D341Med (cell line): ENCODE measurements at regions not wholly inside any gene's neighbourhood (a gene's known extent, or its start where the extent isn't known, plus 50 kb on each side); places are given as distances from the start of the nearest gene placed in this dataset.
"Not testable (repeated sequence)": the region's sequence is repeated elsewhere in the genome, so short reads cannot be mapped to it uniquely, and the experiment has no call there.

ENCODE experiments used
- DNase-seq: peaks from one replicate; pipeline ENCODE4 v3.0.0; 2012; ENCODE audit warnings: low spot score

DNA sequence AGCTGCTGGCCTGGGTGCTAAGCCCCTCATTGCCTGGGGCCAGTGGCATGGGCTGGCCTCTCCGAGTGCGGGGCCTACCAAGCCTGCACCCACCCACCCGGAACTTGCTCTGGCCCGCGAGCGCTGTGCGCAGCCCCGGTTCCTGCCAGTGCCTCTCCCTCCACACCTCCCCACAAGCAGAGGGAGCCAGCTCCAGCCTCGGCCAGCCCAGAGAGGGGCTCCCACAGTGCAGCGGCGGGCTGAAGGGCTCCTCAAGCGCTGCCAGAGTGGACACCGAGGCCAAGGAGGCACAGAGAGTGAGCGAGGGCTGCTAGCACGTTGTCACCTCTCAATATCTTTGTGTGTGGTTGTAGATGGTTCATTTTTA lies 74.8 kb upstream of the ATP1A1 start:
- not testable (repeated sequence) for DNase-seq

DNA sequence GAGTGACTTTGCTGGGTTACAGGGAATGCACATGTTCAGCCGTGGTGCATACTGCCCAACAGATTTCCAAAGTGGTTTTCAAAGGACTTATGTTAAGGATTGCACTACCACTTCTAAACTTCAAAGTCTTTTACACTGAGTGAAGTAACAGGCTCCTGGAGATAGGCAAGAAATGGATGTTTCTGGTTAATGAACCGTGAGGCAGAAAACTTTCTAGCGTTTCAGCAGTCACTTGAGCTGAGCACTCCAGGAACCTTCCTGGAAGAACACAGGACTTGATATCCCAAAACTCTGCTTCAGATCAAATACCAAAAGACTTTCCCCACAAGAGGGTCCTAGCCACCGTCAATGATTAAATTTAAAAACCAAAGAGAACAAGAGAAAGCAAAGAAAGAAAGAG lies 74.3 kb upstream of the ATP1A1 start:
- no peak for DNase-seq

DNA sequence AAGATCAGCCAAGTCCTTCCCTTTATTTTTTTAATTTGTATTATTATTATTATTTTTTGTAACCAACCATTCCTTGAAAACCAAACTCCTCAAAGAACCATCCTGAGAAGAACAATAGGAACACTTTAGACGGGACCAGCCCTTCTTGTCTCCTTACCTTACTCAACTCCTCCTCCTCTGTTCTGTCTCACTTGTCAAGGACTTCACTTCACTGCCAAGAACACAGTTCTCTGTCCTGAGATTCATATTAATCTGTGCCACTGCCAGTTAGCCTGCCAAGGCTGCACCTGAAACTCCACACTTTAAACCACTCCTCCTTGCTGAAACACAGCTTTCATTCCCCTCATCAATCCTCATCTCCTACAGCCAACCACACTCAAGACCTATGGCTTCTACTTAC lies 73.8 kb upstream of the ATP1A1 start:
- DNase-seq = no peak

DNA sequence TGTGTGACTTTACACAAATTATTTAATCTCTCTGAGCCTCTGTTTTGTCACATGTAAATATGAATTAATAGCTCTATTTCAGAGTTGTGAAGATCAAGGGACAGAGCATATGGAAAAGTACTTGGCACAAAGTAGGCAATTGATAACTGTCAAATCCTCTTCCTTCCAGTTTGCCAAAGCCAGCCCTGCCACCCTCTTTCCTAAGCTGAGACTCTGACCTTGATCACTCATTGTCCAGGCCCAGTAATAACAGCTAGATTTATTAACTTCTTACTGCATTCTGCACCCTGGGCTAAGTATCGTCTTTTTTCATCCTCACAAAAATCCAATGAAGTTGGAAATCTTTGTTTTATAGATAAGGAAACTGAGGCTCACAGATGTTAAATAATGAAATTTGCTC lies 70.8 kb upstream of the ATP1A1 start:
- no peak for DNase-seq

DNA sequence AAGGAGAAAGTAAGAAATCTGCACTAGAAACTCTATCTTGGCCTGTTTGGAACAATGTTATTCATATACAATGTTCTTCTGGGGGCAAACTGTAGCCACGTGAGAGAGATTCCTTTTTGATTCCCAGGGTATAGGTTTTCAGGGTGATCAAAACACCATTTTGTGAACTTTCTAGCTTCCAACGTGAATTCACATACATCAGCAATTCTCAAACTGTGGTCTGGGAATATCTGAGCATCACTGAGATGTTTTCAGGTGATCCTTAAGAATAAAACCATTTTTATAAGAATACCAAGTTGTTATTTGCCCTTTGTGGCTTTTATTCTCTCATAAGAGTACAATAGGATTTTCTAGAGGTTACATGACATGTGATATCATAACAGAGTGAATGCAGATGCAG lies 66.9 kb upstream of the ATP1A1 start:
- no peak for DNase-seq

DNA sequence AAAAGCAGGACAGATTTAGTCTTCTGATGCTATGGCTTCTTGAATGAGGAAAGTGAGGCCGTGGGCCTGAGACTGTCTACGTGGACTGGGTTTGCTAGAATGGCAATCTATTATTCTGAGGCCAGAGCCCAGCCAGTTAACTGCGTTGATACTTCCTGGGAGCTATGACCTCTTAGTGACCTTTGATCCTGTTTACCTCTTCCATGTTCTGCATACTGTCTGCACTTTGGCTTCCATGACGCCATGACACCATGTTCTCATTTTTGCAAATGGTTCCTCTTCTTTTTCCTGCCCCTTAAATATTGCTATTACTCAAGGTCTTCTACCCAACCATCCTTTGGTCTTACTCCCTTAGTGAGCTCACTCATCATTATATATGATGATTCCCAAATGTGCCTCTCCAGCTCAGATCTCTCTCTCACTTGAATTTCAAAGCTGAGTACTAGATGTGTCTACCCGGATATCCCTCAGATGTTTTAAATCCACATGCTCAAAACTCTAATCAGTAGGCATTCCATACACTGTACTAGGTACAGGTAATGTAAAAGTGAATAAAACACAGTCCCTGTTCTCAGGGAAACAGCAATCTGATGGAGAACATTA lies 66.1 kb upstream of the ATP1A1 start:
- no peak for DNase-seq

DNA sequence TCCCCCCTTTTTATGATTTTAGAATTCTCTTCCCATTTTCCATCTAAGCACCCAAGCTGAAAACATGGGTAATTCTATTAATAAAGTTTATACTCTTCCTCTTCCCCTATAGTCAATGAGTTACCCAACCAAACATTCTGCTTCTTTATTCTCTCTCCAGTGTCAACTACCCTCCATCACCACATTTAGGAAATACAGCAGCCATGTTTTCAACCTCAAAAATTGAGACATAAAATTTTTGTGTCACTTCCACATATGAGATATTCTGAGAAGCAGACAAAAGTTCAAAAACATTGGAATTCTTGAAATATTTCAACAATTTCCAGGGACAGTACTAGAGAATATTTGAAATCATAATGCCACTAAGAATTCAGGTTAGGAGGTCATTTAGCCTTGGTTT lies 64.8 kb upstream of the ATP1A1 start:
- DNase-seq = no peak

DNA sequence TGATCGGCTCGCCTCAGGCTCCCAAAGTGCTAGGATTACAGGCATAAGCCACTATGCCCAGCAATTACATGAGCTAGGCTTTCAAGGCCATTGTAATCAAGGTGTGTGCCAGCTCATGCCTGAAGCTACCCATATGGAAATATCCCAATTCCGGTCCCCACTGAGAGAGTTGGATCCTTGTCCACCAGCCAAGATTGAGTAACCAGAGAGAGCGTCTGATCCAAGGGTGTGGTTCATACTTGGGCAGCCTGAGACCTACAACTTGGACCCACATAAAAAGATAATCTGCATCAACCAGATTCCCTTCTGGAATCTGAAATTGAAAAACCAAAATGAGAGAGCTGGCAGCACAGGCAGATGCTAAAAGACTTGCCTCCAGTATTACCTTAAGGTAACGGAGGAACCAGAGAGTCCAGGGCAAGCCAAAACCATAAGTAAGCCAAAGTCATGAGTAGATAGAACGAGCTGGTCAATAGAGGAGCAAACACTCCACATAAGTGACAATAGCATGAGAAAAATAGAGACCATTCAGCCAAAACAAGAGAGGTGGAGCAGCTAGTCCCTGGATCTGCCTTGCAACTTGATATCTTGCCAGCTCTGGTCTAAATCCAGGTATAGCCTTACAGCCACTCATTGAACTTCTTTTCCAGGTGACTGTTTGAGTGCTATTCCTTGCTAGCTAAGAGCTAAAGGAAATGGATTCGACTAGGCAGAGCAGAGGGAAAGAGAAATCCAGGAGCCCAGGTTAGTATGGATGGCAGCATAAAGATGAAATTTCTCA lies 63.8 kb upstream of the ATP1A1 start:
- DNase-seq = no peak

DNA sequence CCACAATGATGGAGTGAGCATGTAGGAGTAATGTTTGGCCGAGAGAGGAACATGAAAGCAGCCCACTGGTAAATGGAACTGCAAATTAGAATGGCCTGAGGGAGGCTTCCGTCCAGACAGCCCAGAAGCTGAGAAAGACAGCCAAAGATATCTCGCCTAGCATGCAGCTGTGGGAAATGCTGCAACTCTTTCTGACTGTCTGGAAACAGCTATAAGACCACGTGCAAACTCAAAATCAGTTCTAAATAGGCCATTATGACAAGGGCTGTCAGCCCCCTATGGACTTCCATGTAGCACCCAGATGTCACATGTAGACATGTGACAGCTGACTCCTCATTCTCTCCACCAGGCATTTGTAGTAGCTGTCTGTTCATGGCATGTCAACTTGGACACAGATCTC lies 62.9 kb upstream of the ATP1A1 start:
- no peak for DNase-seq

DNA sequence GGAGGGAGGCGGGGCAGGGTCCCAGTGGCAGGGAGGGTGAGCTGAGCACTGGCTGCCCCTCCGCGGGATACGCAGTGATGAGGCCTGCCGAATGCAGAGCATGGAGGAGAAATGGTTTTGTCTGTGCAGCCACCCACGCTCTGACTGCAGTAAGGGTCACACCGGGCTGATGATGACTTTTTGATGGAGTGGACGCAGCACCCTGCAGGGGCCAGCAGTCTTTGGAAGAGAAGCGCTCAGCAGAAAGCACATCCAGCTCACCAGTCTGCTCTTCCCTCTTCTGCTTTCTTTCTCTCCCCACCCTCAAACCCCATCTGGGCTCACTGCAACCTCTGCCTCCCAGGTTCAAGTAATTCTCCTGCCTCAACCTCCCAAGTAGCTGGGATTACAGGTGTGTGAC lies 61.9 kb upstream of the ATP1A1 start:
- no peak for DNase-seq

DNA sequence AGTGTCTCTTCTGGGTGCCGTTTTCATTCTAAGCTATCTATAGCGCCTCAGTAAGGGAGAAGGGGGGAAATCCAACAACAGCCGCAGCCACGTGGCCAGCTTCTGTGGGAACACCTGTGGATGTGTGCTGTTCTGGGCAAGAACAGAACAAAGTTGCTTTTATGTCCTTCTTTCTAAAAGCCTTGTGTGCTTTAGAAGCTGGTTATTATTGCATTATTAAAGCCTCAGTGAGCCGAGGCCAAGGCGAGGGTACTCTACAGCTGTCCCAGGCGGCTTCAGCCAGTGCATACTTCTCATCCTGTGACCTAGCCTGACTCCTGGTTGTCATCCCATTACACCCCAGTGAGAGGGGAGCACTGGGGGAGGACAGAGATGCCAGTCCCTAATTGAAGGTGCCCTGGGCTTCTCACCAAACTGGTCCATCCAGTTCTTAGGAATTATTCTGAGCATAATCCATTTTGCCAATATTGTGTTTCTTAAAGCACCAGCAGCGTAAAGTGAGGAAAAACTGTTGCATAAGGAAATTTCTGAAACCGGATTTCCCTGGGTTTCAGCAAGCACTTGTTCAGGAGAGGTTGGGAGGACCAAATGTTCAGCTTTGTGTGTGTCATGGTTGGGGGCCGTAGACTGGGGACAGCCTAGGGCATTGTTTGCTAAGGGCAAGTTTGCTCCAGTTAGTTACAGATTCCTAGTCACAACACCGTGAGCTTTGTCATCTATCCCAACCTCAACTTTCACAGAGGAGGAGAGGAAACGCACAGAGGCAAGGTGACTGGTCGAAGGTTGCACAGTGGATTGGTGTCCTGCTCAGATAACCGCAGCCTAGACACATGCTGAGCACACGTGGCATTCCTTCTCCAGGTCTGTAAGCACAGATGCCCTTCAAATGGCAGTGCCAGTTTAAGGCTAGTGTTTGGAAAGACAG lies 61.0 kb upstream of the ATP1A1 start:
- no peak for DNase-seq

DNA sequence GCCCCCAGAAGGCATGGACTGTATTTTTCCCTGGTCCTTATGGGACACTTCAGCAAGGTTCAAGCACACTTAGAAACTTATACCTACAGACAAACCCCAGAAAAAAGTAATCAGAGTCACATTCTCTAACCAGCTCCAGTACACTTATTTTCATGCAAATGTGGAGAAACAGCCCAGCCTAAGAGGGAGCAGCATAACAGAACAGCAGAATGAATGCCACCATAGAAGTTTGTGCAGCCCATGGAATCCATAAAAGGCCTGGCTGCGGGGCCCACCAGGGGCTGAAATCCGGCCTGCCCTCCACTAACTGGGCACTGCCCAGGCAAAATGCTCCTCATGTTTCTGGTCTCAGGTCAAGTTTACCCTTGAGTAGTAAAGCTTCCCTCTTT lies 60.4 kb upstream of the ATP1A1 start:
- DNase-seq = no peak

DNA sequence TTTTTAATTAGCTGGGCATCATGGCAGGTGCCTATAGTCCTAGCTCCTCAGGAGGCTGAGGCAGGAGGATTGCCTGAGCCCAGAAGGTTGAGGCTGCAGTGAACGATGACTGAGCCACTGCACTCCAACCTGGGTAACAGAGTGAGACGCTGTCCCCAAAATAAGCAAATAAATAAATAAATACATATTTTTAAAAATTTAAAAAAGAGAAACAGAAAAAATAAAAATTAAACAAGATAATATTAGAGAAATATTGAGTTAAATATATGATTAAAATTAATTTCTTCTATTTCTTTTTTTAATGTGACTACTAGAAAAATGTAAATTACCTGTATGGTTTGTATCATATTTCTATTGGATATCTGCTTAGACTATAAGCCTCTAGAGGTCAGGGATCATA lies 59.3 kb upstream of the ATP1A1 start:
- no peak for DNase-seq

DNA sequence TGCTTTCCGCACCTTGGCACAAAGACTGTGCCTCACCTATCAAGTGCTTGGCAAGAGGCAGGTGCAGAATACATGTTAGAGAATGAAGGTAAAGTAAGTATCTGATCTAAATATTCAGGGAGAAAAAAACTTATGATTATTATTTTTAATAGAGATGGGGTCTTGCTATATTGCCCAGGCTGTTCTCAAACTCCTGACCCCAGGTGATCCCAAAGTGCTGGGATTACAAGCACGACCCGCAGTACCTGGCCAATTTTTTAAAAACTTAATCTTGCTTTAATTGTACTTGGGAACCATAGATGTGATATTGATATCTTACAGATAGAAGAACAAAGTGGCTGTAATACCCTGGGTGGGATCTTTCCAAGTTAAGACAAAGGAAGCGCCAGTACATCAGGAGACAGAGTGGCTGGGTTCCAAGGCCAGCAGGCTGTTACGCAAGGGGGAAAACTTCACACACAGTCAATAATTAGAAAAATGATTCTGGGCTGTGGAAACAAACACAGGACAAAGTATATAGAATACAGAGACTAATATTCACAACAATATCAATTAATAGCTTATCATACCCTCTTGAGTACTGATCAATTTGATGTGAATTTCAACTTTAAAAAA lies 58.6 kb upstream of the ATP1A1 start:
- DNase-seq = no peak

DNA sequence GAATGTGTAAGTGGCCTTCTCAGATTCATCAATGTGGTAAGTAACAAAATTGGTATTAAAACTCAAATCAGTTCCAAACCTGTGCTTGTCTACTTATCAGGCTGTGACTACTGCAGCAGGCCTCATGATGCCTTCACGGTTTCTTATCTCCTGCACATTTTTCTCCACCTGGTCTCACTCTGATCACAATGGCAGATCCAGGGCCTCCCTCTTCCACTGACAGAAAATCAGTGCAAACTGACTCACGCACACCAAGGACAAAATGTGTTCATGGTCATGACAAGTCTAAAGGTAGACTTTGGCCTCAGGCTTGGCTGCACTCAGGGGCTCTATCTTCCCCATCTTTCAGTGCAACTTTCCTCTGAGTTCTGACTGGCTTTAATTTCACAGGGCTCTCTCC lies 56.7 kb upstream of the ATP1A1 start:
- DNase-seq = no peak

DNA sequence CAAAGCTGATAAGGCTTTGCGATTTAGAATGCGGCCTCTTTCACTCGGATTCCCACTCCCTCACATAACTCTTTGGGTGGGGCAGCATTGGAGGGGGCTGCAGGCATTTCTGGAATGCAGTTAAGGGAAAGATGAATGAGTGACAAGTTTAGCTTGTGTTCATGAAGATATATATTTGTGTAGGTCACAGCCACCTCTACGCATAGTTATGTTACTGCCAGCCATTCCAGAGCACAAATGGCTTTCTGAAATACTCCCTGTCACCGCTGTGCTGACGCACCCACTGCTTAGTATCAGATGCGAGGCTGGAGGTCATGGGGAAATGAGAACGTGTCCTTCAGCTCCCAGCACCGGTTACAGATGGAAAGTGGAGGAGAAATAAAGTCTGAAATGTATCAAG lies 54.1 kb upstream of the ATP1A1 start:
- DNase-seq = no peak

DNA sequence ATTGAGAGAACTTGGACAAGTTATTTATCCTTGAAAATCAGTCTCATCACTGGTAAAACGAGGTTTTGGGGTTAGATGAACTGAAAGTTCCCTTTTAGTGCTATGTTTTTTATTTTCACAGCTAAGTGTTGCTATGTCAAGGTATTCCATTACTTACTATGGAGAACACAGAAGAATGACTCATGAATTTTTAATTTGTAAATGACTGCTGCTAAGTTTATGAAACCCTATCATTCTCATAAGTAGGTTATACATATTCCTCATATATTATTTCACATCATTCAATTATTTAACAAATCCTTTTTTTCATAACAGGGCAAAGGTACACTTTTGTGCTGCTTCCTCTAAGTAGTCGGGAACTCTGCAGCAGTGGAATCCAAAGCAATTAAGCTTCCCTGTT lies 52.2 kb upstream of the ATP1A1 start:
- DNase-seq = no peak

DNA sequence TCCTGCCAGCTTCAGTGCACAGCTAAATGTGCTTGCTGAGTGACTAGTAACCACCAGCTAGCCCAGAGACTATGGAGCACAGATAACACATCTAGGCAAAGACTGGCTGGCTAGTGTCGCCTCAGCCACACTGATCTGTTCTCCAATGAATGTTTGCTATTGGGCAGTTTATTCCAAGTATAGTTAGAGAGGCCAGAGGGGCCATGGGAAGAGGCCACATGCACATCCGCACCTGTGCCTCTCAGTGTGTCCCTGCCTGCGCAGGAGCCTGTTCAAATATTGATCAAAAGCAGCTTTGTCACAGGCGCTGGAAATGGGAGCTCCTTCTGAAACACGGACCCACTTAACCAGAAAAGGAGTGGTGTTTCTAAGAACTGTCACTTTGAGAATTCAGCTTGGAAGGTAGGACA lies 51.3 kb upstream of the ATP1A1 start:
- no peak for DNase-seq

DNA sequence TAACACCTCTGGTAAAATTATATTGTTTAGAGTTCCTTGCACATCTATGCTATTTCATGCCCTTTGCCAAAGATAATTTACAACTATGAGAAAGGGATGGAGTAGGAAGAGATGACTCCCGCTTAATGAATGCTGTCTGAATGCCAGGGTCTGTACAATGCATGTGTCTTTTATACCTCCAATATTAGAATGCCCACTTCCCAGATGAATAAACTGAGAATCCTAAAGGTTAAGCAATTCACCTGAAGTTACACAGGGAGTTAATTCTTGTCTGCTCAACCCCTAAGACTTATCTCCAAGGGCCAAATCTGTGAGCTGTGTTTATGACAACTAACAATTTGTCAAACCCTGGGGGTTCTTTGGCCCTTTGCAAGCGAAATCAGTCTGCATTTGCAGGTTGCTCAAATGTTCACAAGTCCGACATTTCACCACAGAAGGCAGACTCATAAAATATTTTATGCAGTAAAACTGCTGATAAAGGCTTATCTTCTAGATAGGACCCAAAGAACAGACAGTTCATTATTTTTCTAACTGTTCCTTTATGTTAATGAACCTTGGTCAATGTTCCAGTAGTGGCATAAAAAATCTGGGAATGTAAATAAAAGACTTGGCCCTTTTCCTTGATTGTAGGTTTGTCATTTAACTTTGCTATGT lies 50.2 kb upstream of the ATP1A1 start:
- DNase-seq = no peak
